ENCODE measurements at regions not wholly inside any gene's neighbourhood (a gene's known extent, or its start where the extent isn't known, plus 50 kb on each side); places are given as distances from the start of the nearest gene placed in this dataset.

GRCh38 chr4:62711575-62711974, 1511.4 kb downstream of the ADGRL3 start:
- TF ChIP-seq RARA (CRISPR knock-in tag; IDR thresholded peaks at IDR 0.05) (no peak), ZNF318 (CRISPR knock-in tag; IDR thresholded peaks at IDR 0.05) (no peak), SALL2 (CRISPR knock-in tag; IDR thresholded peaks at IDR 0.05) (no peak), HDAC2 (CRISPR knock-in tag; IDR thresholded peaks at IDR 0.05) (no peak), HNF1A (IDR thresholded peaks at IDR 0.05; ENCODE audit: low read depth) (no peak), HNF1A (CRISPR knock-in tag; IDR thresholded peaks at IDR 0.05; ENCODE audit: borderline replicate concordance) (no peak)

Measured in HepG2 (cell line).